ENCODE measurements at regions not wholly inside any gene's neighbourhood (a gene's known extent, or its start where the extent isn't known, plus 50 kb on each side); places are given as distances from the start of the nearest gene placed in this dataset.

DNA sequence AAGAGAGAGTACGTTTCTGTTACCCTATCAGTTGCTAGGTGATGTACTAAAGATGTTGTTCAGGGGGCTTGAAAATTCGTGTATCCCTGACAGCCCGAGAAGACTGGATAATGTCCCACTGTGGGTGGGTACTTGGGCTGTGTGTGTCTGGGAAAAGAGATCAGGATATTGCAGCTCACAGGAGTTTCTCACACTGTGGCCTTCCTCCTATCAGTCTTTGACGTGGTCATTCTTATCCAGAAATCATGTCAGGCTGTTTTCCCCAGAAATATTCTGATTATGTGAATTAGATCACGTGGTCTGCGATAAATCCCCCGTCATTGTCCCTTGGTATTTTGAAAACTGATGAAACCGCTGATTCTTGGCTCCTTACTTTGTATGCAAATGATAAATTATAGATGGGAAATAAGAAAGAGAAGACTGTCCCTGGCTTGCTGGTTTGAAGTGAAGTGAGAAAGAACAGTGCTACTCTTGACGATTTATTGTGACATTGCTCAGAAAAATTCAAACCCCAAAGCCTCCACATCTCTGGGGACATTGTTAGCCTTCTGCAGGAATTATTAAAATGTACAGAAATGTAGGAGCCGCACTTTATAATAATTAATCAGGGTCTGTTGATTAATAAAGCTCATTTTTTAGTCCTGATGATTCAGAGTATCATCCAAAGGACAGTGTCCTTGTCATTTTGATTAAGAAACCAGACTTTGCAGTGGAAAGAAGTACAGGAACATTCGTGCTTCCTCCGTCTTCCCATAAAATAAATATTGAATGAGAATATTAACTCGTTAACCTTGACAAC lies 167.5 kb upstream of the TSHZ2 start:
- DNase-seq (ENCODE audit: low read depth): no peak

DNA sequence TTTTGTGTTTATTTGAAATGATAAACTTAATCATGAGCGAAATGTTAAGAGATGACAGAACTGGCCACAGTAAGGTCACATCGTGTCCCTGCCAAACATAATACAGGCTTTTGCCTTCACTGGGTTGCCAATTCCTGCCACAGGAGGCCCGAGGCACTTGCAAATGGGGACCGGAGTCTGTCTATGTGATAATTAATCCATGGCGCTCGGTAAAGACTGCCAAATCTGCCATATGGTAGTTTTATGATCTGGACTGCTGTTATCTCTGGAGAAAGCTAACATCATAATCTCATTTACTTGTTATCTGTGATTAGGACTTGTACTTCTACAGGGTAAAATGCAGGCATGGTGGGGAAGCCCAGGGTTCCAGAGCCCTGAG lies 170.5 kb upstream of the TSHZ2 start:
- H3K4me3 ChIP-seq (ENCODE audit: low read length): no peak overlapping the region
- TF ChIP-seq, protein P1, sequence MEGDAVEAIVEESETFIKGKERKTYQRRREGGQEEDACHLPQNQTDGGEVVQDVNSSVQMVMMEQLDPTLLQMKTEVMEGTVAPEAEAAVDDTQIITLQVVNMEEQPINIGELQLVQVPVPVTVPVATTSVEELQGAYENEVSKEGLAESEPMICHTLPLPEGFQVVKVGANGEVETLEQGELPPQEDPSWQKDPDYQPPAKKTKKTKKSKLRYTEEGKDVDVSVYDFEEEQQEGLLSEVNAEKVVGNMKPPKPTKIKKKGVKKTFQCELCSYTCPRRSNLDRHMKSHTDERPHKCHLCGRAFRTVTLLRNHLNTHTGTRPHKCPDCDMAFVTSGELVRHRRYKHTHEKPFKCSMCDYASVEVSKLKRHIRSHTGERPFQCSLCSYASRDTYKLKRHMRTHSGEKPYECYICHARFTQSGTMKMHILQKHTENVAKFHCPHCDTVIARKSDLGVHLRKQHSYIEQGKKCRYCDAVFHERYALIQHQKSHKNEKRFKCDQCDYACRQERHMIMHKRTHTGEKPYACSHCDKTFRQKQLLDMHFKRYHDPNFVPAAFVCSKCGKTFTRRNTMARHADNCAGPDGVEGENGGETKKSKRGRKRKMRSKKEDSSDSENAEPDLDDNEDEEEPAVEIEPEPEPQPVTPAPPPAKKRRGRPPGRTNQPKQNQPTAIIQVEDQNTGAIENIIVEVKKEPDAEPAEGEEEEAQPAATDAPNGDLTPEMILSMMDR (IDR thresholded peaks at IDR 0.05; ENCODE audit: insufficient read depth, low read depth, low read length, missing control alignments): no peak
- no peak for DNase-seq (ENCODE audit: low read depth)

More for the DNA sequence above, 167.5 kb upstream of the TSHZ2 start:
- H3K4me3 ChIP-seq (ENCODE audit: low read length): no peak overlapping the region
- TF ChIP-seq, protein P1 (IDR thresholded peaks at IDR 0.05; ENCODE audit: insufficient read depth, low read depth, low read length, missing control alignments): no peak

DNA sequence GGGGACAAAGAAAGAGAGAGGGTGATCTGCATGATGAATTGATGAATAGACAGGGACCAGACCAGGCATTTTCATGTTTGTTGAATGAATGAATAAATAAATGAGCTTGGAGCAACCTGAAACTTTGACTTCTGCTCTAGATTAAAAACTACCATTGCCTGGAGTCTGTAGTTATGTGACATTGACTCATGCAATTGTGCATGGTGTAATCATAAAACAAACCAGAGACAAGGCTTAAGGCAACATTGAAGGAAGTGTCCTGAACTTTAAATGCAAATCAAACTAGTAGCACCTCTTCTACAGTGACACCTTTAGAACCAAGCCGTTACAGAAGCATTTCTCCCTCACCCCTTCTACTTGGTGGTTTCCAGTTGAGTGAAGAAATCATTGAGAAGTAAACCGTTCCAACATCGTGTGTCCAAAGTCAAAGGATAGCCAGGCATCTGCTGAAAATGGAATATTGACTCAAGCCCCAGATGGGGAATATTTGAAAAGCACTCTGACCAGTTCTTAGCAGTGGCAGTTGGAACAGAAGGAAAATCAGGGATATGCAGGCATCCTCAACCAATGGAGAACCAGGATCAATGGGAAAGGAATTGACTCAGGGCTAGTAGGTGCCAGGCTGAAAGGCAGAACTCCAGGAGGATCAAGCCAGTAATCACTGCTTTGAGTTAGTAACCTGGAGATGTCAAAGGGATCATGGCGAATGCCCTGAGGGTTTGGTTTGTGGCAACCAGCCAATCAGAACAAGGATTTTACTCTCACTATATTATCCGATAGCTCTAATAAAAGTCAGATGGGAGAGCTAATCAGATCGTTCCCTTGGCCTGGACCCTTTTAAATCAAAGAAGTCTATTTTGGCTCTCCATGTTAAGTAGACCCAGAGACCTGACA lies 171.2 kb upstream of the TSHZ2 start:
- TF ChIP-seq, protein P1 (IDR thresholded peaks at IDR 0.05; ENCODE audit: insufficient read depth, low read depth, low read length, missing control alignments): no peak
- H3K4me3 ChIP-seq (ENCODE audit: low read length): no peak overlapping the region
- DNase-seq (ENCODE audit: low read depth): peak; percentile 29

DNA sequence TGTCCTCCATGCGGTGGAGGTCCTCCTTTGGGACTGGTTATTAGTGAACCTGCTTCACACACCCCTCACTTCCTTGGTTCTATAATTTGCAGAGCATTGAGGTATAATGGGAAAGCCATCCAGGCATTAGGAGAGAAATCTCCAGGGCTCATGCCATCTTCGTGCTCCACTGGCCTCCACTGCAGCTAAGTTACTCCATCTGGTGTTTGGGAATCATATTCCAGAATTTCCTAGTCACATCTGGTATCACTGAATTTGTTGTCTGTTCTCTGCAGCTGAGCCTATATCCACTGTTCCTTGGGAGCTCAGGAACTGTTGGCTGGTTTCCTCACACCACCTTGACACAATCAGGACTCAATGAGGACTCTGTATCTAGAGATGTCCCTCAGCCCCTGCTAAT lies 173.0 kb upstream of the TSHZ2 start:
- TF ChIP-seq, protein P1 (IDR thresholded peaks at IDR 0.05; ENCODE audit: insufficient read depth, low read depth, low read length, missing control alignments): no peak
- no peak for DNase-seq (ENCODE audit: low read depth)

DNA sequence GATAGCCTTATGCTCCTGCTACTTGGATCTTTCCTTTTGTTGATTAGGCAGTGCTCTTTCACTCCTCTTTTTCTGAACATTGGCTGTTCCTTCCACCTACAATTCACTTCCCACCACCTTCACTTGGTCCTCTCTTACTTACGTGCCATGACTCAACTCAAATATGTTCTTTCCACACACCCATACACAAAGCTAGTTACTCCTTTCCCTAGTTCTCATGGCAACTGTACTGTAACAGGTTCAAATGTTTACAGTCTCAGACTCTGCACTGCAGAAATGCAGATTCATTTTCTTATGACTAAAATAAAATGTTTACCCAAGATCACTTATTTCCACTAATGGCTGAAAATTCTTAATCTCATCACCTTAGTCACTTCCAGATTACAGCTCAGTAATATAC lies 174.0 kb upstream of the TSHZ2 start:
- peak; percentile 27 for DNase-seq (ENCODE audit: low read depth)
- TF ChIP-seq, protein P1 (IDR thresholded peaks at IDR 0.05; ENCODE audit: insufficient read depth, low read depth, low read length, missing control alignments): no peak
- H3K4me3 ChIP-seq (ENCODE audit: low read length): no peak overlapping the region

More for the DNA sequence above, 173.0 kb upstream of the TSHZ2 start:
- no peak overlapping the region for H3K4me3 ChIP-seq (ENCODE audit: low read length)

DNA sequence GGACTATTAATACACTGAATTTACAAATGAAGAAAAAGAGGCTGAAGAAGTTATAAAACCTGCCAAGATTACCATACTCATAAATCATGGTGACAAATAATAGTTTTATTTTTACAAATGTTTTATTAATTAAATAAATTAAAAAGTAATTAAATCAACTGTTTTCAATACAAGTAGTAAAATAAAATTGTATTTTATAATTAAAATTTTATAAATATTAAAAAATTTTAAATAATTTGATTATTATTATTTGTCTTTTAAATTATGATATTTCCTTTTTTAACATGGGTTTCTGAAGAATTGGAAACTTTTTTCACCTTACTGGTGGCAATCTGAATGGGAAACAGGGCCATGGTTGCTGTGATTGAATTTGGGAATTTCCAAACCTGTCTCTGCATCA lies 177.3 kb upstream of the TSHZ2 start:
- no peak for DNase-seq (ENCODE audit: low read depth)
- TF ChIP-seq, protein P1 (IDR thresholded peaks at IDR 0.05; ENCODE audit: insufficient read depth, low read depth, low read length, missing control alignments): no peak
- H3K4me3 ChIP-seq (ENCODE audit: low read length): no peak overlapping the region

Data from epithelial cell of esophagus (primary cell).